GM18526 (cell line): ENCODE measurements at regions not wholly inside any gene's neighbourhood (a gene's known extent, or its start where the extent isn't known, plus 50 kb on each side); places are given as distances from the start of the nearest gene placed in this dataset.

Experiments
- POLR2A ChIP-seq: IDR thresholded peaks from 3 replicates; pipeline ENCODE4 v1.6.1; 2011; ENCODE audit not compliant: insufficient read length; ENCODE audit errors: extremely low read depth

- no peak for TF ChIP-seq POLR2A
Observed at GRCh38 chr2:60339286-60339685, 214.2 kb downstream of the BCL11A start.

- no peak for TF ChIP-seq POLR2A
Observed at GRCh38 chr2:60337142-60337497, 216.3 kb downstream of the BCL11A start.

GRCh38 chr2:60336442-60337141 lies 216.9 kb downstream of the BCL11A start:
- TF ChIP-seq POLR2A, result no peak

DNA sequence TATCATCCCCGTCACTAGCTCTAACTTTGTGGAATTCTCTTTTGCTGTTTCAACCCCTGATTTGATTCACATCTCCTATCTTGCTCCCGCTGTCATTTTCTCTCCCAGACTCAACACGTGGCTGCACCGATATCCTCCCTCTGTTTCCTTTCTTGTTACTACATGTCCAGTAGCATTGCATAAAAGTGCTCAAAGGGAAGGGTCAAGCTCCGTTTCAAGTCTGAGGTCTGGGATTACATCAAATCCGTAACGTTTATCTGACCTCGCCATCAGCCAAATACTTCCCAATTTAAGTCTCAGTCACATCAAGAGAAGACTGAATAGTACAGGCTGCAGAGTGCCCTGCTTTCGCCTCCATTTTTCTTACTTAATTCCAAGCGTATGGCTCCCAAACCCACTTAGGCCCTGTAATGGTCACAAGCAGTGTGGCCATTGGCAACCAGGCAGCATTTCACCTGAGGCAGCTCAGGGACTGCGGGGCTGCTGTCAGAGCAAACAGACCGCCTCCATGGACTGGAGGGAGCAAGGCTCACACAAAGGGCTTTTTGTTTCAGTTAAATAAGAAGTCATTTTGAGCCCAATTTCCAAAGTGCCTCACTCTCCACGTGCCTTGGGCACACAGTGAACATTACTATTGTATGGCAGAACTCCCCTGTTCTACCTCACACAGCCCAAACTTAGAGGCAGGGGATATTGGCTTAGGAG lies 217.8 kb downstream of the BCL11A start:
- no peak for TF ChIP-seq POLR2A

DNA sequence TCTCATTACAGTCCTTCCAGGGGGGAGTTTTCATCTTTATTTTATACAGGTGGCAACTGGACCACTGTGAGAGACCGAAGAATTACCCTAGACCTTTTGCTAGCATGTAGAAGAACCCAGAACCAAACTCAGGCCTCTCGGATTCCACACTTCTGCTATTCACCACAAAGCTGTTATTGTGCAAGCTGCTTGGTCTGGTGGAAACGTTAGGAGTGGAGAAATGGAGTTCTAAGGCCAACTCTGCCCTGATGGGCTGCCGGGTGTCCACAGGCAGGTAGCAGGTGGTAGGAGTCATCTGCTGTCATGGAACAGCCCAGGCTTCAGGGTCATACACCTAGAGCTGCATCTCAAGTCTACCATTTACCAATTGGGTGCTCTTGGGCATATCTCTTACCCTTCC lies 218.8 kb downstream of the BCL11A start:
- TF ChIP-seq POLR2A, result no peak

GRCh38 chr2:60333264-60333663 lies 220.2 kb downstream of the BCL11A start:
- TF ChIP-seq POLR2A, result no peak

- no peak for TF ChIP-seq POLR2A
Observed at GRCh38 chr2:60331115-60331809, 222.2 kb downstream of the BCL11A start.

DNA sequence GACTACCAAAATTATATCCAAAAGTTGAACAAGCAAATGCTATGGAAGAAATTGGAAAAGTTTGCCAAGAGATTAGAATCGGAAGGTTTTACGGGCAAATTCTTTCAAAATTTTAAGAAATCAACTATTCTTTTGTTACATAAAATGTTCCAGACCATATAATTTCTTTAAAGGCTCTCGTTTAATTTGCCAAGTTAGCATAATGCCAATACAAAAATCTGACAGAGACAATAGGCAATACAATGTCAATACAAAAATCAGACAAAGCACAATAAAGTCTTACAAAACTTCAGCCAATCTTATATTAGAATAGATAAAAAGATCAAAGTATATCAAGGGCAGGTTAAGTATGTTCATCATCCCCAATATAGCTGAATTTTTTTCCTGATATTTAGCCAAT lies 224.2 kb downstream of the BCL11A start:
- TF ChIP-seq POLR2A, result no peak

DNA sequence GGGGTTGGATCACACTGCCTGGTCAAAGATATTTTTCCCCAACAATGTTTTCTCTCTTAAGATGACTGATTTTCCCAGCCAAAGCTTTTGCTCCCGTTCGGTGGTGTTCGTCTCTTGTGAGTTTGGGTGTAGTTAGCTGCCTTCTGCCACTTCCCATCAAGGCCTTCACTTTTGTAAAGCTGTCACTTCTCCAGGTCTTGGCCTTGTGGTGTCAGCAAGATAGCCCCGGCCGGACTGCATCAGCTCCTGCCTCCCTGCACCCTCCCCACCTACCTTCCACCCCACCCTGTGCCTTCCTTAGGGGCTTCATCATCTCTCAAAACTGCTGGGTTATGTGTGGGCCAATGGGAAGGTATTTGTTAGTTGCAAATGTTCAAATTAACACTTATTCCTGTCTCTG lies 228.9 kb downstream of the BCL11A start:
- no peak for TF ChIP-seq POLR2A

- TF ChIP-seq POLR2A, result no peak
Observed at GRCh38 chr2:60321816-60322215, 231.6 kb downstream of the BCL11A start.

DNA sequence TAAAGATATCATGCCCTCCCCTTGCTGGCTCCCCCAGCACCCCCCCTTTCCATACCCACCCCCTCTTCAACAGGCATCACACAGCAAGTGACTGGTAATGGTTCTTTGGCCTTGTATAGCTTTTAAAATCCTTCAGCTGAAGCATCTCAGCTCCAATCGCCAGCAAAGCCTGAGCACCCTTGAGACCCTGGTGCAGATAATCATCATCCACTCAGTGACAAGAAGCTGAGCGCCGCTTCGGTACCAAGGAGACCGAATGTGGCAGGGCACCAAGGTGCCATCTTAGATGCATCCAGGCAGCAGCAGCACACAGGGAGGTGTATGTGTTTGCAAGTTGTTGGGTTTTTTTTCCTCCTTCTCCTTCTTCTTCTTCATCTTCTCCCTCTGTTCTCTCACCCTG lies 232.7 kb downstream of the BCL11A start:
- no peak for TF ChIP-seq POLR2A

GRCh38 chr2:60319031-60319547 lies 234.4 kb downstream of the BCL11A start:
- TF ChIP-seq POLR2A, result no peak

GRCh38 chr2:60318544-60318943 lies 234.9 kb downstream of the BCL11A start:
- TF ChIP-seq POLR2A, result no peak

DNA sequence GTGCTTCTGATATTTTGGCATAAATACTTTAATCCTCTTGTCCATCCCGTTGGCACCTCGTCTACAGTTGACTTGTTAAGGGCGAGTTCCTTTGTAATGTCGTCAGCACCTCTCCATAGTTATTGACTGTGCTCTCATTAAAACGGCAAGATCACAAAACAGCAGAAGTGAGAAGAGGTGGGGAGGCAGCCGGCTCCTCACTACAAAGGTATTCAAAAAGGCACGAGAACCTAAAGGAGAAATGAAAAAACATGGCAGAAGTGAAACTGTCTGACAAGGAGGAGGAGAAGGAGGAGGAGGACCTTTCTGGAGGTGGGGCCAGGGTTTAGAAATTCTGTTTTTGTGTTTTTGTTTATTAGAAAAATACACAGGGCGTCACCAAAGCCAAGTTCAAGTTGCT lies 235.6 kb downstream of the BCL11A start:
- TF ChIP-seq POLR2A, result no peak

DNA sequence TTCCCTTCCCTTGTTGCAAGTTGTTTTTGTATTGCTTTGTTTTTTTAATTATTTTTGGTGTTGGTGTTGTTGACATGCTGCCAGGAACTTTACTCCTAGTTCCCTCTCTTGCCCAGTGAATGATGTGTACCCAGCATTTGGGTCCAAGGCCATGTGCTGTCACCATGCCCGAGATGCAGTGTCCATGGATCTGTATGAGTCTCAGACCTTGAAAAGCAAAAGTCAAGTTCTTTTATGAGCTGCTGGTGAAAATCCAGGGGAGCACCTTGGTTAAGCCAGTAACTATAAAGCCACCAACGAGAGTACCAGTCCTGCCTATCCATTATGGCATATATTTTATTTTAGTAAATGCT lies 236.4 kb downstream of the BCL11A start:
- TF ChIP-seq POLR2A, result no peak

GRCh38 chr2:60316381-60317033 lies 236.9 kb downstream of the BCL11A start:
- TF ChIP-seq POLR2A, result no peak
